ENCODE measurements at regions not wholly inside any gene's neighbourhood (a gene's known extent, or its start where the extent isn't known, plus 50 kb on each side); places are given as distances from the start of the nearest gene placed in this dataset.

- Histone ChIP-seq H3K9me3 (no peaks in the 10 kb centered on the region), H3K27ac (no peak overlapping the region), H3K4me1 (peaks cover 2% of the 10 kb centered on the region), H3K36me3 (replicated peaks in 1 of 2; ENCODE audit: insufficient read depth in 1 of 2, low read depth in 2 of 2) (no peaks in the 10 kb centered on the region), H3K27me3 (no peaks in the 10 kb centered on the region), H3K4me3 (no peak overlapping the region)
- TF ChIP-seq POLR2A (IDR thresholded peaks at IDR 0.05) (no peak), CTCF (IDR thresholded peaks at IDR 0.05) (no peak)
- DNase-seq (no peak), ATAC-seq (no peak)
- intact Hi-C loops (cut with DNase I), result no loop called here
- WGBS, 2 donors, result 49 to 52% methylated on average over 2 of the region's 2 CpGs
These were observed 240.5 kb upstream of the MAN1A1 start for GRCh38 chr6:119590066-119590465.

DNA sequence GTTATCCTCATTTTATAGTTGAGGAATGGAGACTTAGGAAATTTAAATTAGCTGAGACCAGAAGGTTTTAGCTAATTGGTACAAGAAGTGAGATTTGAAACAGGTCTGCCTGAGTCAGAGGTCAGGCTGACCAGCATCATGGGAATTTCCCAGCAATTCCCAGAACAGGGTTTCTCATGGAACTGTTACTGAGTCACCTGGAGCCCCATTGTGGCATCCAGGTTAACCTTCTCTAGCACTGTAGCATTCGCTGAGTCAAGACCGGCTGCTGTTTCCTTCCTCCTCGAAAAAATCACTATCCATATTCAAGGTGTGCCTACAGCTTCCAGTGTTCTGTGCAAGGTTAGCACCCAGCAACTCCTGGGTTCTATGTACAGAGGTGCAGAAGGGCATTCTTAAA, 238.0 kb upstream of the MAN1A1 start:
- WGBS, 2 donors, result 66 to 72% methylated on average over 3 of the region's 3 CpGs
- Histone ChIP-seq H3K4me1 (no peaks in the 10 kb centered on the region), H3K27ac (no peak overlapping the region), H3K36me3 (replicated peaks in 1 of 2; ENCODE audit: insufficient read depth in 1 of 2, low read depth in 2 of 2) (no peaks in the 10 kb centered on the region), H3K4me3 (no peak overlapping the region), H3K27me3 (no peaks in the 10 kb centered on the region), H3K9me3 (no peaks in the 10 kb centered on the region)
- intact Hi-C loops (cut with DNase I), result no loop called here
- DNase-seq (peak in 3 of 4 donors; percentile 6 to 29 (median 24)), ATAC-seq (peak; percentile 45)
- TF ChIP-seq CTCF (IDR thresholded peaks at IDR 0.05) (no peak), POLR2A (IDR thresholded peaks at IDR 0.05) (no peak)

DNA sequence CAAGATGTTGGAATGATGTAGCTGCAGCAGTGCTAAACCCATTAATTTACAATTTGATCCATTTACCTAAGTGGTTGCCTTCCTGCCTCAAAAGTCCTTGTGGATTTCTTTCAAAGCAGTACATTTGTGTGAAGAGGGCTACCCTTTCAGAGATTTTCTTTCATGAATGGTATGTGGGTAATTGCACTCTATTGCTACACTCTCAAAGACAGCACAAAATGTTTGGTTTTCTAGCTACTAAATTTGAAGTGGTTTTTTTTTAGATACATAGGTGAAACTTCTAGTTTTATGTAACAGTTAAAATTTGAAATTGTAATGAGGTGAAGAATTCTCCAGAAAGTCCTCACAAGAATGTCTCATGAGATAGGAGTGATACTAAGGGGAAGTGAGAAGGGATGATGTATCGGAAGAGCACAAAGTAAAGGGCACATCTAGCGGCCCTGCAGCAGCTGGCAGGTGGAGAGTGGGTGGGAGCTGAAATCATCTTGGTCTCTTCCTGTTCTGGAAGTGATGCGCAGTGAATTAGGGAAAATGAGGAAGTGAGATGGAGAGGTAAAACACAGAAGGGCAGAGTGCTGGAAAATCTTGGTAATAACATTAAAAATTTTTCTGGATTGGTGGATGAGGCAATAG, 236.8 kb upstream of the MAN1A1 start:
- no peak for ATAC-seq
- 71 to 95% methylated on average over 3 of the region's 3 CpGs for WGBS, 2 donors
- no peak overlapping the region for H3K27ac ChIP-seq

DNA sequence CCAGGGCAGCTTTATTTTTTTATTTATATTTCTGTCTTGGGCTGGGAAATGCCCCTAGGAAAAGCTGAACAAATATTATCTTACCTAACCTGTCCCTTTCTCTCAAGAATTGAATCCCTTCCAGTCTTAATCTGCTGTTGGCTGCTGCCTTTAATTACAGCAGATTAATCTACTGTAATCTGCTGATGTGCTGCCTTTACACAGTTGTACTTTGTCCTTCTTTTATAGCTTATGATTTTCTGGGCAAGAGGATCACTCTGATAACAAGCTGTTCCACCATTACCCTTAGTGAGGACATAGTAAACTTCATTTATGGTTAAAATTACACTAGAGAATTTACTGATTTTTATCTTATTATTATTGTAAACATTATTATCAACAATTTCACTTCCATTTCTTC, 234.5 kb upstream of the MAN1A1 start:
- Histone ChIP-seq H3K4me1 (no peaks in the 10 kb centered on the region), H3K27ac (no peak overlapping the region), H3K27me3 (no peaks in the 10 kb centered on the region), H3K9me3 (no peaks in the 10 kb centered on the region), H3K4me3 (no peak overlapping the region), H3K36me3 (replicated peaks in 1 of 2; ENCODE audit: insufficient read depth in 1 of 2, low read depth in 2 of 2) (no peaks in the 10 kb centered on the region)
- ATAC-seq (peak; percentile 30), DNase-seq (no peak)
- TF ChIP-seq POLR2A (IDR thresholded peaks at IDR 0.05) (no peak), CTCF (IDR thresholded peaks at IDR 0.05) (no peak)
- intact Hi-C loops (cut with DNase I), result no loop called here

More for the DNA sequence above, 236.8 kb upstream of the MAN1A1 start:
- no peaks in the 10 kb centered on the region for H3K36me3 ChIP-seq (replicated peaks in 1 of 2; ENCODE audit: insufficient read depth in 1 of 2, low read depth in 2 of 2)
- H3K27me3 ChIP-seq, result no peaks in the 10 kb centered on the region
- intact Hi-C loops (cut with DNase I), result no loop called here
- no peak overlapping the region for H3K4me3 ChIP-seq
- H3K9me3 ChIP-seq, result no peaks in the 10 kb centered on the region
- no peak for DNase-seq
- no peaks in the 10 kb centered on the region for H3K4me1 ChIP-seq
- TF ChIP-seq CTCF (IDR thresholded peaks at IDR 0.05) (no peak), POLR2A (IDR thresholded peaks at IDR 0.05) (no peak)

- Histone ChIP-seq H3K4me3 (no peak overlapping the region), H3K27ac (no peak overlapping the region), H3K27me3 (no peaks in the 10 kb centered on the region), H3K9me3 (no peaks in the 10 kb centered on the region), H3K4me1 (no peaks in the 10 kb centered on the region), H3K36me3 (replicated peaks in 1 of 2; ENCODE audit: insufficient read depth in 1 of 2, low read depth in 2 of 2) (no peaks in the 10 kb centered on the region)
- intact Hi-C loops (cut with DNase I), result no loop called here
- DNase-seq, result no peak
- 88 to 94% methylated on average over 3 of the region's 3 CpGs for WGBS, 2 donors
- TF ChIP-seq POLR2A (IDR thresholded peaks at IDR 0.05) (no peak), CTCF (IDR thresholded peaks at IDR 0.05) (no peak)
- ATAC-seq, result no peak
These were observed 231.7 kb upstream of the MAN1A1 start for GRCh38 chr6:119581220-119581619.

Measured in body of pancreas (tissue), 4 donors.